Uterus (tissue), 3 donors: ENCODE measurements at regions not wholly inside any gene's neighbourhood (a gene's known extent, or its start where the extent isn't known, plus 50 kb on each side); places are given as distances from the start of the nearest gene placed in this dataset.

ENCODE experiments used
- DNase-seq, 2 donors: peaks; one replicate each; pipeline ENCODE4 v3.0.0-alpha.2; 2019 to 2020
- H3K27ac ChIP-seq, 2 donors: fragments of 200-600 bp; sonication (generic); 1 replicate in 1 of 2; 2 replicates in 1 of 2; pipeline ENCODE4 v1.5.1; 2016 to 2018
- H3K27me3 ChIP-seq, 2 donors: fragments of 200-600 bp; sonication (generic); one replicate each; pipeline ENCODE4 v1.5.1; 2018 to 2019; ENCODE audit warnings: control low read depth in 1 of 2
- H3K36me3 ChIP-seq, 2 donors: fragments of 200-600 bp; sonication (generic); one replicate each; pipeline ENCODE4 v1.5.1; 2019; ENCODE audit warnings: control low read depth in 1 of 2
- H3K4me1 ChIP-seq, 2 donors: fragments of 200-600 bp; sonication (generic); one replicate each; pipeline ENCODE4 v1.5.1; 2018 to 2019; ENCODE audit warnings: control low read depth in 1 of 2
- H3K4me3 ChIP-seq, 2 donors: fragments of 200-600 bp; sonication (generic); 1 replicate in 1 of 2; 2 replicates in 1 of 2; pipeline ENCODE4 v1.5.1; 2018 to 2019; ENCODE audit warnings: mild to moderate bottlenecking in 1 of 2
- H3K9me3 ChIP-seq, 2 donors: fragments of 200-600 bp; sonication (generic); one replicate each; pipeline ENCODE4 v1.5.1; 2019; ENCODE audit warnings: control low read depth in 1 of 2
- POLR2A ChIP-seq, 2 donors: fragments of 450-650 bp; IDR thresholded peaks; one replicate each; pipeline ENCODE4 v1.6.1; 2016; ENCODE audit warnings: antibody characterized with exemption in 2 of 2, mild to moderate bottlenecking in 1 of 2, moderate library complexity in 1 of 2
- intact Hi-C: fragments of 100-400 bp; cut with DNase I; formaldehyde crosslinking; loops from one replicate; pipeline ENCODE4 v1.15.1; 2023; ENCODE audit warnings: low total_unique reads
- TF ChIP-seq, protein P1 (sequence below), 4 experiments: fragments of 200-600 bp in 2 of 4; fragments of 450-650 bp in 2 of 4; sonication (generic) in 2 of 4; IDR thresholded peaks; one replicate each; pipeline ENCODE4 v1.5.1; 2016 to 2019; ENCODE audit warnings: antibody characterized with exemption in 4 of 4, mild to moderate bottlenecking in 2 of 4, moderate library complexity in 1 of 4
- donor health status: DM: yes; HTN: yes; CAD: no.

- no peaks in the 10 kb centered on the region for H3K36me3 ChIP-seq
- H3K27me3 ChIP-seq: no peaks in the 10 kb centered on the region
- H3K4me3 ChIP-seq: no peak overlapping the region
- no peak for DNase-seq
- H3K27ac ChIP-seq: no peak overlapping the region
- H3K4me1 ChIP-seq: no peaks in the 10 kb centered on the region
- no peak for TF ChIP-seq POLR2A (IDR thresholded peaks at IDR 0.05)
- TF ChIP-seq, protein P1, sequence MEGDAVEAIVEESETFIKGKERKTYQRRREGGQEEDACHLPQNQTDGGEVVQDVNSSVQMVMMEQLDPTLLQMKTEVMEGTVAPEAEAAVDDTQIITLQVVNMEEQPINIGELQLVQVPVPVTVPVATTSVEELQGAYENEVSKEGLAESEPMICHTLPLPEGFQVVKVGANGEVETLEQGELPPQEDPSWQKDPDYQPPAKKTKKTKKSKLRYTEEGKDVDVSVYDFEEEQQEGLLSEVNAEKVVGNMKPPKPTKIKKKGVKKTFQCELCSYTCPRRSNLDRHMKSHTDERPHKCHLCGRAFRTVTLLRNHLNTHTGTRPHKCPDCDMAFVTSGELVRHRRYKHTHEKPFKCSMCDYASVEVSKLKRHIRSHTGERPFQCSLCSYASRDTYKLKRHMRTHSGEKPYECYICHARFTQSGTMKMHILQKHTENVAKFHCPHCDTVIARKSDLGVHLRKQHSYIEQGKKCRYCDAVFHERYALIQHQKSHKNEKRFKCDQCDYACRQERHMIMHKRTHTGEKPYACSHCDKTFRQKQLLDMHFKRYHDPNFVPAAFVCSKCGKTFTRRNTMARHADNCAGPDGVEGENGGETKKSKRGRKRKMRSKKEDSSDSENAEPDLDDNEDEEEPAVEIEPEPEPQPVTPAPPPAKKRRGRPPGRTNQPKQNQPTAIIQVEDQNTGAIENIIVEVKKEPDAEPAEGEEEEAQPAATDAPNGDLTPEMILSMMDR (IDR thresholded peaks at IDR 0.05): no peak
- intact Hi-C loops: no loop called here
- no peaks in the 10 kb centered on the region for H3K9me3 ChIP-seq
Observed at GRCh38 chr6:148054219-148054618, 288.4 kb upstream of the SASH1 start.

DNA sequence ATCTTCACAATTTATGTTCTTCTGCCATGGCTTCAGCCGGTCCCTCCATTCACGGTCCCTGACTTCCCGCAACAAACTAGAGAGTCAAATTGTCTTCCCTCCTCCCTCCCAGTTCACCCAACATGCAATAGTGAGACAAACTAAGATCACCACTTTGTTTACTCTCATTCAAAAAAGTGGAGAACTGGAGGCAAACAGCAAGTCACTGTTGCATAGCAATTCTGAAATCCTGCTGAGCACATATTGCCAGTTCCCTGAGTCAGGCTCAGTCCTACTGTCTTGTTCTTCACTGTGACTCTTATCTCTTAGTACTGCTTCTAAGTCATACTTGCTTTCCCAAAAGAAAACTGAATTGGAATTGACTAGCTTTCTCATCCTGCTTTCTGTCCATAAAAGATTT lies 287.2 kb upstream of the SASH1 start:
- Histone ChIP-seq H3K27ac (no peak overlapping the region), H3K4me1 (no peaks in the 10 kb centered on the region), H3K4me3 (no peak overlapping the region), H3K9me3 (no peaks in the 10 kb centered on the region), H3K27me3 (no peaks in the 10 kb centered on the region), H3K36me3 (no peaks in the 10 kb centered on the region)
- no peak for DNase-seq
- TF ChIP-seq POLR2A (IDR thresholded peaks at IDR 0.05): no peak
- TF ChIP-seq, protein P1 (IDR thresholded peaks at IDR 0.05): no peak
- intact Hi-C loops: no loop called here

GRCh38 chr6:148059869-148060268 lies 282.8 kb upstream of the SASH1 start:
- Histone ChIP-seq H3K27me3 (no peaks in the 10 kb centered on the region), H3K36me3 (no peaks in the 10 kb centered on the region), H3K9me3 (no peaks in the 10 kb centered on the region), H3K4me1 (no peaks in the 10 kb centered on the region), H3K4me3 (no peak overlapping the region), H3K27ac (no peak overlapping the region)
- intact Hi-C loops: no loop called here
- DNase-seq: no peak
- TF ChIP-seq, protein P1 (IDR thresholded peaks at IDR 0.05): no peak
- no peak for TF ChIP-seq POLR2A (IDR thresholded peaks at IDR 0.05)

DNA sequence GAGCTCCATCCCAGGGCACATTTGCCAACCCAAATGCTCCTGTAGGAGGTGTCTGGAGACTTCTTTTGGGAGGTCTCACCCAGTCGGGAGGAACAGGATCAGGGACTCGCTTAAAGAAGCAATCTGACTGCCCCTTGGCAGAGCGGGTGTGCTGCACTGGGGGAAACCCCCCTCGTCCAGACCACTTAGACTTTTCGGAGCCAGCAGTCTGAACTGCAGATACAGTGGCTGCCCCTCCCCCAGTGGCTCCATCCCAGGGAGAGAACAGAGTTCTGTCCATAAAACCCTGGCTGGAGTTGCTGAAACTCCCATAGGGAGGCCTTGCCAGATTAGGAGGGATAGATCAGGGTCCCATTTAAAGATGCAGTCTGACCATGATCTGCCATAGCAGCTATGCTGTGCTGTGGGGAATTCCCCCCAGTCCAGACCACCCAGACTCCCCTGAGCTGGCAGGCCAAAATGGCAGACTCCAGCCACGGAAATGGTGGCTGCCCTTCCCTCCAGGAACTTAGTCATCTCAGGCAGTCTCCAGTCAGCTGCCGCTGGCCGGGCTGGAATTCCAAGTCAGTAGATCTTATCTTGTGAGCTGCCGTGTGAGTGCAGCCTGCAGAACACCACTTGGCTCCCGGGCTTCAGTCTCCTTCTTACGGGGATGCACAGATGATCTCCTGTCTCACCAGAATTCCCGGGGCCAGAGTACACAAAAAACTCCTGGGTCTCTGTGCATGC lies 278.1 kb upstream of the SASH1 start:
- TF ChIP-seq POLR2A (IDR thresholded peaks at IDR 0.05): no peak
- TF ChIP-seq, protein P1 (IDR thresholded peaks at IDR 0.05): no peak
- Histone ChIP-seq H3K4me1 (no peaks in the 10 kb centered on the region), H3K4me3 (no peak overlapping the region), H3K27ac (no peak overlapping the region), H3K36me3 (no peaks in the 10 kb centered on the region), H3K9me3 (no peaks in the 10 kb centered on the region), H3K27me3 (no peaks in the 10 kb centered on the region)
- DNase-seq: no peak
- intact Hi-C loops: no loop called here

DNA sequence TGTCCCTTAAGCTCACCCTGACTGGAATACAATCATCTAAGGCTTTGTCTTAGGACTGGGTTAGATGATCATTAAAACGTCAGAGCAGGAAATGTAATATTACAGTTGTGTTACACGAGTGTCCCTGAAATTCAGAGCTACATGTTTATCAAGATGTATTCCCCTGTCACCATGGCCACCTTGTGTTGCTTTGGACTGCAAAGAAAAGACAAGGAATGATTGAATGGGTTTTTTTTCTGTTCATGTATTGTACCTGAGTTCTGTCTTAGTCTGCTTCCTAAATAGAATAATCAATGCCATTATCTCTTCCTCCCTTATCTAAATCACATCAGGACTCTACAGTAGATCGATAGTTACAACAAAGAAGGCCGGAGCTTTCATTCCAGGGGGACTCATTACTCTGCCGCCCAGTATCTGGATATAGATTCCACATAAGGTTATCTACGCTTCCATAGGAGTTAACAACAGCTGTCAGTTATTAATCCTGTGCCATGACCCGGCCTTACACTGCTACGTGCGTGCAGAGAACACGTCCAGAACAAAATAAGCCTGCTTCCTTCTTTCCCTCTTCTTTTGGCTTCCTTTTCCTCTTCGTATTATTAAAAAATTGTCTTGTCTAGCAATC lies 274.1 kb upstream of the SASH1 start:
- intact Hi-C loops: no loop called here
- H3K36me3 ChIP-seq: no peaks in the 10 kb centered on the region
- H3K27ac ChIP-seq: no peak overlapping the region
- H3K9me3 ChIP-seq: no peaks in the 10 kb centered on the region
- H3K4me3 ChIP-seq: no peak overlapping the region
- no peaks in the 10 kb centered on the region for H3K4me1 ChIP-seq
- DNase-seq: no peak
- H3K27me3 ChIP-seq: no peaks in the 10 kb centered on the region
- TF ChIP-seq POLR2A (IDR thresholded peaks at IDR 0.05): no peak
- TF ChIP-seq, protein P1 (IDR thresholded peaks at IDR 0.05): no peak
